ENCODE measurements at regions not wholly inside any gene's neighbourhood (a gene's known extent, or its start where the extent isn't known, plus 50 kb on each side); places are given as distances from the start of the nearest gene placed in this dataset.

DNA sequence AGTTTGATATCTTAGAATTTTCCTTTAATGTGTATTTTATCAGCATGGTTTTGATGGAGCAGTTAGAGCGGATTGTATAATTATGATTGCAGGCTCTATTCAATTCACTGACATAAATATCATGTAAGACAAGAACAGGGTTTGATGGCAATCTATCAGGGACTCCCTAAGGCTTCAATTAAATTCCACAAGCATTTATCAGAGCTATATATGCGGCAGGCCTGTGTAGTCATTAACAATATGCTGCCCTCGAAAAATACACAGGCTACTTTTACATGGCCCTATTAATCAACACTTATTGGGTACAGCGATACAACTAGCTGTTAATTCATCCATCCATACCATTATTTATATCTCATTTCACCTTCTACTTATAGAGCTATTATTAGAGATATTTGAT lies 358.1 kb upstream of the TPK1 start:
- TF ChIP-seq, protein P1, sequence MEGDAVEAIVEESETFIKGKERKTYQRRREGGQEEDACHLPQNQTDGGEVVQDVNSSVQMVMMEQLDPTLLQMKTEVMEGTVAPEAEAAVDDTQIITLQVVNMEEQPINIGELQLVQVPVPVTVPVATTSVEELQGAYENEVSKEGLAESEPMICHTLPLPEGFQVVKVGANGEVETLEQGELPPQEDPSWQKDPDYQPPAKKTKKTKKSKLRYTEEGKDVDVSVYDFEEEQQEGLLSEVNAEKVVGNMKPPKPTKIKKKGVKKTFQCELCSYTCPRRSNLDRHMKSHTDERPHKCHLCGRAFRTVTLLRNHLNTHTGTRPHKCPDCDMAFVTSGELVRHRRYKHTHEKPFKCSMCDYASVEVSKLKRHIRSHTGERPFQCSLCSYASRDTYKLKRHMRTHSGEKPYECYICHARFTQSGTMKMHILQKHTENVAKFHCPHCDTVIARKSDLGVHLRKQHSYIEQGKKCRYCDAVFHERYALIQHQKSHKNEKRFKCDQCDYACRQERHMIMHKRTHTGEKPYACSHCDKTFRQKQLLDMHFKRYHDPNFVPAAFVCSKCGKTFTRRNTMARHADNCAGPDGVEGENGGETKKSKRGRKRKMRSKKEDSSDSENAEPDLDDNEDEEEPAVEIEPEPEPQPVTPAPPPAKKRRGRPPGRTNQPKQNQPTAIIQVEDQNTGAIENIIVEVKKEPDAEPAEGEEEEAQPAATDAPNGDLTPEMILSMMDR (conservative IDR thresholded peaks at IDR 0.05 in 1 of 2, IDR thresholded peaks at IDR 0.05 in 1 of 2; ENCODE audit: extremely low read depth in 1 of 2, insufficient read depth in 1 of 2, low read depth in 1 of 2, low read length in 2 of 2) = no peak
- TF ChIP-seq EZH2 (IDR thresholded peaks at IDR 0.05; ENCODE audit: borderline replicate concordance, low read length) = no peak
